Globus pallidus (tissue), 1 donor: ENCODE measurements at regions not wholly inside any gene's neighbourhood (a gene's known extent, or its start where the extent isn't known, plus 50 kb on each side); places are given as distances from the start of the nearest gene placed in this dataset.
"Not testable (repeated sequence)": the region's sequence is repeated elsewhere in the genome, so short reads cannot be mapped to it uniquely, and the experiment has no call there.

ENCODE experiments used
- DNase-seq: peaks from one replicate; pipeline ENCODE4 v3.0.0-alpha.2; 2015; ENCODE audit warnings: low spot score

GRCh38 chr1:95614197-95614596, 380.2 kb downstream of the RWDD3 start:
- DNase-seq: no peak

- DNase-seq: no peak
These were observed 381.4 kb downstream of the RWDD3 start for GRCh38 chr1:95615421-95615820.

- DNase-seq: no peak
These were observed 386.1 kb downstream of the RWDD3 start for GRCh38 chr1:95620076-95620475.

- DNase-seq: no peak
These were observed 388.6 kb downstream of the RWDD3 start for GRCh38 chr1:95622609-95623008.

- DNase-seq: no peak
These were observed 391.2 kb downstream of the RWDD3 start for GRCh38 chr1:95625224-95625623.

- no peak for DNase-seq
These were observed 393.2 kb downstream of the RWDD3 start for GRCh38 chr1:95627244-95627643.

- DNase-seq: no peak
These were observed 397.7 kb downstream of the RWDD3 start for GRCh38 chr1:95631695-95632094.

GRCh38 chr1:95635811-95636210, 401.8 kb downstream of the RWDD3 start:
- peak; percentile 20 for DNase-seq

GRCh38 chr1:95636897-95637296, 402.9 kb downstream of the RWDD3 start:
- DNase-seq: no peak

GRCh38 chr1:95640746-95641145, 406.7 kb downstream of the RWDD3 start:
- peak; percentile 14 for DNase-seq

GRCh38 chr1:95641386-95641785, 407.4 kb downstream of the RWDD3 start:
- DNase-seq: no peak

GRCh38 chr1:95642035-95642434, 408.0 kb downstream of the RWDD3 start:
- DNase-seq: no peak

- DNase-seq: no peak
These were observed 409.1 kb downstream of the RWDD3 start for GRCh38 chr1:95643071-95643470.

GRCh38 chr1:95645126-95645525, 411.1 kb downstream of the RWDD3 start:
- DNase-seq: not testable (repeated sequence)

- no peak for DNase-seq
These were observed 416.6 kb downstream of the RWDD3 start for GRCh38 chr1:95650631-95651030.

- DNase-seq: no peak
These were observed 418.5 kb downstream of the RWDD3 start for GRCh38 chr1:95652423-95652965.

- DNase-seq: no peak
These were observed 419.6 kb downstream of the RWDD3 start for GRCh38 chr1:95653618-95654017.

- no peak for DNase-seq
These were observed 421.5 kb downstream of the RWDD3 start for GRCh38 chr1:95655321-95656020.

- DNase-seq: no peak
These were observed 423.2 kb downstream of the RWDD3 start for GRCh38 chr1:95657248-95657647.

GRCh38 chr1:95659166-95659565, 425.2 kb downstream of the RWDD3 start:
- DNase-seq: no peak

- no peak for DNase-seq
These were observed 425.6 kb downstream of the RWDD3 start for GRCh38 chr1:95659588-95659987.

- DNase-seq: no peak
These were observed 426.7 kb downstream of the RWDD3 start for GRCh38 chr1:95660736-95661135.

- not testable (repeated sequence) for DNase-seq
These were observed 429.5 kb downstream of the RWDD3 start for GRCh38 chr1:95663530-95663929.

GRCh38 chr1:95668165-95668564, 434.2 kb downstream of the RWDD3 start:
- no peak for DNase-seq
